SU-DHL-6 (cell line): ENCODE measurements at regions not wholly inside any gene's neighbourhood (a gene's known extent, or its start where the extent isn't known, plus 50 kb on each side); places are given as distances from the start of the nearest gene placed in this dataset.

Experiments
- CTCF ChIP-seq: fragments of 200-600 bp; sonication (generic); IDR thresholded peaks from one replicate; pipeline ENCODE4 v1.5.1; 2017; ENCODE audit warnings: antibody characterized with exemption, mild to moderate bottlenecking, low read length, moderate library complexity; ENCODE audit not compliant: insufficient read depth, poor library complexity, severe bottlenecking
- EZH2phosphoT487 ChIP-seq: fragments of 200-600 bp; sonication (generic), shearing (Covaris generic); conservative IDR thresholded peaks from 2 replicates; pipeline ENCODE4 v1.6.1; 2018; ENCODE audit warnings: mild to moderate bottlenecking, antibody characterized with exemption, low read length, moderate library complexity, mixed read lengths

GRCh38 chr1:30144831-30145230 lies 578.6 kb downstream of the MATN1 start:
- TF ChIP-seq CTCF (no peak), EZH2phosphoT487 (no peak)
